ENCODE measurements at regions not wholly inside any gene's neighbourhood (a gene's known extent, or its start where the extent isn't known, plus 50 kb on each side); places are given as distances from the start of the nearest gene placed in this dataset.
A peak's percentile ranks its signal among the peaks of the same experiment; 100 is the strongest.

DNA sequence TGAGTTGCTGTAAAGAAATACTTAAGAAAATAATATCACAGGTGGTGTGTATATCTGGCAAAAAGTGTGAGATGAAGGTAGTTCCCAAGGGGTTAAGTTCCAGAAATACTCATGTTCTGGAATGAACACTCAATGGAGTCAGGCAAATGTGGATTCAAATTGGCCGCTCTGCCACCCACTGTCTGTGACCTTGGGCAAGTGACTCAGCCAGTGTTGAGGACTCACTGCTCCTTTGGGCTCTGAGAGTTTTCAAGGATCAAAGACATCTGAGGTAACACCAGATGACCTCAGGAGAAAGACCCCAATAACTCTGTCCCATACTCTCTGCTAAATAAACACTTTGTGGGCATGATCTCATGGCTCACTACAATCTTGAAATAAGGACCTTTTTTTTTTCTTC, 59.2 kb upstream of the EYA2 start:
- ChIA-PET CTCF (no interaction called here), POLR2A (ENCODE audit: unreplicated experiment) (no interaction called here)
- no peak overlapping the region for H4K5ac ChIP-seq (ENCODE audit: low read depth, low read length)
- H2BK20ac ChIP-seq (ENCODE audit: low read depth, low read length): no peak overlapping the region
- H3K4me2 ChIP-seq (ENCODE audit: low read depth, low read length): no peak overlapping the region
- H3K27ac ChIP-seq (ENCODE audit: insufficient read depth, low read length): no peak overlapping the region
- TF ChIP-seq CHD1 (IDR thresholded peaks at IDR 0.05; ENCODE audit: low read depth, low read length): no peak
- TF ChIP-seq SMC3 (IDR thresholded peaks at IDR 0.05; ENCODE audit: low read depth, low read length): no peak
- TF ChIP-seq RFX5 (IDR thresholded peaks at IDR 0.05; ENCODE audit: low read depth, low read length): no peak
- no peak for TF ChIP-seq RCOR1 (IDR thresholded peaks at IDR 0.05; ENCODE audit: insufficient replicate concordance, low read length)
- TF ChIP-seq POLR2A (IDR thresholded peaks at IDR 0.05; ENCODE audit: low read depth, low read length): no peak
- no peak for TF ChIP-seq MAZ (IDR thresholded peaks at IDR 0.05; ENCODE audit: borderline replicate concordance, low read depth, low read length)
- peak; percentile 58; the same call in 1 of the 2 replicates for TF ChIP-seq FOS (IDR thresholded peaks at IDR 0.05; ENCODE audit: low read depth, low read length)
- no peak overlapping the region for H3K4me3 ChIP-seq (ENCODE audit: insufficient read depth, low read depth, low read length)
- BruUV-seq (replicated peaks): no TSS peak
- H3K23ac ChIP-seq (ENCODE audit: low read depth, low read length): no peak overlapping the region
- ATAC-seq (ENCODE audit: low read depth) (peak; percentile 42; the same call in 1 of the 2 replicates), DNase-seq (peak; percentile 61)
- no peak overlapping the region for H2BK5ac ChIP-seq (ENCODE audit: low read depth, low read length, poor library complexity, severe bottlenecking)
- no peaks in the 10 kb centered on the region for H3K36me3 ChIP-seq (ENCODE audit: control insufficient read depth, insufficient read depth, low read length)
- H2BK120ac ChIP-seq (ENCODE audit: low read depth, low read length): no peak overlapping the region
- H3K14ac ChIP-seq (replicated peaks; ENCODE audit: low read depth, low read length): peak overlapping the region; percentile 13; the same call in 1 of the 2 replicates
- dilution Hi-C loops (cut with HindIII; ENCODE audit: low sequenced_read_pairs, unreplicated experiment) (no loop called here), intact Hi-C loops (cut with micrococcal nuclease) (no loop called here), in situ Hi-C loops (cut with MboI; ENCODE audit: low sequenced_read_pairs) (no loop called here)
- no peak overlapping the region for H3K9ac ChIP-seq (ENCODE audit: low read depth, low read length)
- no peak overlapping the region; the same call in 1 of the 2 replicates for H3K4ac ChIP-seq (ENCODE audit: low read depth, low read length)
- H3K27me3 ChIP-seq (ENCODE audit: control insufficient read depth, insufficient read depth, low read length): no peaks in the 10 kb centered on the region
- H4K8ac ChIP-seq (ENCODE audit: low read depth in 2 of 2, low read length in 2 of 2): no peak overlapping the region
- H2AK9ac ChIP-seq (replicated peaks; ENCODE audit: low read depth, low read length, poor library complexity): no peak overlapping the region
- no peaks in the 10 kb centered on the region for H3K9me3 ChIP-seq (ENCODE audit: control insufficient read depth, insufficient read depth, low read length)
- no peak overlapping the region for H2AFZ ChIP-seq (replicated peaks; ENCODE audit: low read length, poor library complexity)
- no peak overlapping the region for H4K91ac ChIP-seq (ENCODE audit: insufficient read depth, low read depth, low read length)
- H3K56ac ChIP-seq (ENCODE audit: extremely low read depth, insufficient read depth, low read length): no peak overlapping the region
- H3K9me1 ChIP-seq (ENCODE audit: insufficient read depth, low read length): peaks cover 8% of the 10 kb centered on the region
- WGBS, 2 experiments (ENCODE audit: extremely low coverage in 2 of 2, insufficient read length in 1 of 2): no CpG with 5 or more reads among the region's 1 CpG
- H2BK15ac ChIP-seq (ENCODE audit: low read depth, low read length): no peak overlapping the region
- H3K18ac ChIP-seq (ENCODE audit: low read depth, low read length): no peak overlapping the region
- H2AK5ac ChIP-seq (ENCODE audit: low read depth, low read length): no peak overlapping the region
- H3K4me1 ChIP-seq (ENCODE audit: control insufficient read depth, insufficient read depth, low read length): peaks cover 10% of the 10 kb centered on the region
- no peaks in the 10 kb centered on the region for H4K20me1 ChIP-seq (ENCODE audit: insufficient read depth, low read length)
- no peaks in the 10 kb centered on the region for H3K79me1 ChIP-seq (ENCODE audit: low read depth in 1 of 2, low read length in 2 of 2)
